ENCODE measurements at regions not wholly inside any gene's neighbourhood (a gene's known extent, or its start where the extent isn't known, plus 50 kb on each side); places are given as distances from the start of the nearest gene placed in this dataset.
"Not testable (repeated sequence)": the region's sequence is repeated elsewhere in the genome, so short reads cannot be mapped to it uniquely, and the experiment has no call there.

GRCh38 chr3:156040041-156040440, 80.3 kb upstream of the KCNAB1 start:
- Mint-ChIP-seq H3K4me1 (ENCODE audit: low read depth) (no peaks in the 10 kb centered on the region), H3K36me3 (ENCODE audit: insufficient read depth) (no peaks in the 10 kb centered on the region), H3K27ac (no peak overlapping the region), H3K9me3 (ENCODE audit: low read depth) (peaks cover 3% of the 10 kb centered on the region), H3K27me3 (peaks cover 2% of the 10 kb centered on the region), H3K4me3 (ENCODE audit: low read depth) (no peak overlapping the region)
- TF ChIP-seq CTCF (IDR thresholded peaks at IDR 0.05; ENCODE audit: unreplicated experiment): no peak
- DNase-seq (ENCODE audit: low spot score, unreplicated experiment): no peak

GRCh38 chr3:156041216-156041841, 79.0 kb upstream of the KCNAB1 start:
- H3K27ac Mint-ChIP-seq; H3K4me1 Mint-ChIP-seq (ENCODE audit: low read depth); H3K36me3 Mint-ChIP-seq (ENCODE audit: insufficient read depth); H3K4me3 Mint-ChIP-seq (ENCODE audit: low read depth); DNase-seq (ENCODE audit: low spot score, unreplicated experiment); H3K9me3 Mint-ChIP-seq (ENCODE audit: low read depth); H3K27me3 Mint-ChIP-seq: not testable (repeated sequence)

GRCh38 chr3:156041856-156042255, 78.5 kb upstream of the KCNAB1 start:
- not testable (repeated sequence) for H3K27ac Mint-ChIP-seq; H3K4me3 Mint-ChIP-seq (ENCODE audit: low read depth); H3K36me3 Mint-ChIP-seq (ENCODE audit: insufficient read depth); H3K4me1 Mint-ChIP-seq (ENCODE audit: low read depth); H3K27me3 Mint-ChIP-seq; H3K9me3 Mint-ChIP-seq (ENCODE audit: low read depth); DNase-seq (ENCODE audit: low spot score, unreplicated experiment)

GRCh38 chr3:156043832-156044633, 76.3 kb upstream of the KCNAB1 start:
- not testable (repeated sequence) for H3K9me3 Mint-ChIP-seq (ENCODE audit: low read depth); H3K27ac Mint-ChIP-seq; H3K4me1 Mint-ChIP-seq (ENCODE audit: low read depth); H3K27me3 Mint-ChIP-seq; H3K4me3 Mint-ChIP-seq (ENCODE audit: low read depth); H3K36me3 Mint-ChIP-seq (ENCODE audit: insufficient read depth)
- peak; percentile 45 for DNase-seq (ENCODE audit: low spot score, unreplicated experiment)
- peak; percentile 68 for TF ChIP-seq CTCF (IDR thresholded peaks at IDR 0.05; ENCODE audit: unreplicated experiment)

GRCh38 chr3:156044634-156044975, 75.8 kb upstream of the KCNAB1 start:
- H3K27me3 Mint-ChIP-seq: peaks cover 2% of the 10 kb centered on the region
- no peak overlapping the region for H3K4me3 Mint-ChIP-seq (ENCODE audit: low read depth)
- no peak overlapping the region for H3K27ac Mint-ChIP-seq
- no peaks in the 10 kb centered on the region for H3K4me1 Mint-ChIP-seq (ENCODE audit: low read depth)
- peaks cover 3% of the 10 kb centered on the region for H3K9me3 Mint-ChIP-seq (ENCODE audit: low read depth)
- no peak for DNase-seq (ENCODE audit: low spot score, unreplicated experiment)
- no peaks in the 10 kb centered on the region for H3K36me3 Mint-ChIP-seq (ENCODE audit: insufficient read depth)
- TF ChIP-seq CTCF (IDR thresholded peaks at IDR 0.05; ENCODE audit: unreplicated experiment): no peak

- not testable (repeated sequence) for H3K36me3 Mint-ChIP-seq (ENCODE audit: insufficient read depth); DNase-seq (ENCODE audit: low spot score, unreplicated experiment); H3K27me3 Mint-ChIP-seq; H3K4me1 Mint-ChIP-seq (ENCODE audit: low read depth); H3K4me3 Mint-ChIP-seq (ENCODE audit: low read depth); H3K27ac Mint-ChIP-seq
- H3K9me3 Mint-ChIP-seq (ENCODE audit: low read depth): peaks cover 15% of the 10 kb centered on the region
Measured at GRCh38 chr3:156048483-156048882, 71.9 kb upstream of the KCNAB1 start.

- Mint-ChIP-seq H3K9me3 (ENCODE audit: low read depth) (peaks cover 13% of the 10 kb centered on the region), H3K27ac (no peak overlapping the region), H3K27me3 (no peaks in the 10 kb centered on the region), H3K4me3 (ENCODE audit: low read depth) (no peak overlapping the region), H3K4me1 (ENCODE audit: low read depth) (peaks cover 9% of the 10 kb centered on the region), H3K36me3 (ENCODE audit: insufficient read depth) (no peaks in the 10 kb centered on the region)
- no peak for TF ChIP-seq CTCF (IDR thresholded peaks at IDR 0.05; ENCODE audit: unreplicated experiment)
- no peak for DNase-seq (ENCODE audit: low spot score, unreplicated experiment)
Measured at GRCh38 chr3:156050918-156051317, 69.5 kb upstream of the KCNAB1 start.

All from progenitor cell of endocrine pancreas (in vitro differentiated cells).